ENCODE measurements at regions not wholly inside any gene's neighbourhood (a gene's known extent, or its start where the extent isn't known, plus 50 kb on each side); places are given as distances from the start of the nearest gene placed in this dataset.
A peak's percentile ranks its signal among the peaks of the same experiment; 100 is the strongest.
"Not testable (repeated sequence)": the region's sequence is repeated elsewhere in the genome, so short reads cannot be mapped to it uniquely, and the experiment has no call there.

DNA sequence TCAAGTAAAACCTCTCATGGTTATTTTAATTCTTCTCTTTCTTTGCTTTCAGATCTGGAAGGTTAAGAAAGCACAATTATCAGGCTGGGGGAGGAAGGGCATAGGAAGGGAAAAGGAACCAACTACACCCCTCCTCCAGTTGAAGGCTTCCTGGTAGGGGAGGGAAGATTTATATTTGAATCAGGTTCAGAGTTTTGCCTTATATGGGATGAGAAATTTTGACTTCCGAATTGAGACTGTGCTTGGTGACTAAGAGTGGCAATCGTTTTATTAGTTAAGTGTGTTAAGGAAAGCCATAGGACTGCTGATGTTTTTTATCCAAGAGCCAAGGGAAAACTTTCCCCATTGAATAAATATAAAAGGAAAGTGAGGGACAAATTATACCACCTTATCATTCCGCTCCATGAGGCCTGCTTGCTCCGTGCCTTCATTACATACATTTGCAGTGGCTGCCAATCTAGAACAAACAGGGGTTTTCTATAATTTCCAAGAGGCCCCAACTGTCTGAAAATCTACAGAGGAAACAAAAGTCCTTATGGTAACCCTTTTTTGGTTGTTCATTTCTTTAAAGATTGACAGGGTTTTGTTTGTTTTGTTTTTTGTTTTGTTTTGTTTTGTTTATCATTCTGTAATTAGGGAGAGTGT is 115.7 kb upstream of the EPB41L4A start:
- no peak for DNase-seq

DNA sequence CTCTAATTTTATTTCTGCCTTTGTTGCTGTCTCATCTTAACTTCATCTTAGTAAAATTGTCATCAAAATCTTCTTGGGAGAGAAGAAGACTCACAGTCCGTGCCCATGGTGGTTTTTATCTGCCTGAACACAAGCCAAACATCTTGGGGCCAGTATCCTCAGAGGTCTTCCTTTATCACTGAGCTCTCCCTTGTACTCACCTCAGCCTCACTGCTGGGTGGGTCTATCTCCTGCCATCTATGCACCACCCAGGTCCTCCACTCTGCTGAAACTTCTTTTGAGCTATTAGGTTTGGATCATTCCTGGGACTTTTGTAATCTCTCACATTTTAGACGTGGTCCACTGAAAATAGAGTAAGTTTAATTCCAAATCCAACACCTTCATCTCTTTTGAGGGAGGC is 116.3 kb upstream of the EPB41L4A start:
- no peak for DNase-seq

DNA sequence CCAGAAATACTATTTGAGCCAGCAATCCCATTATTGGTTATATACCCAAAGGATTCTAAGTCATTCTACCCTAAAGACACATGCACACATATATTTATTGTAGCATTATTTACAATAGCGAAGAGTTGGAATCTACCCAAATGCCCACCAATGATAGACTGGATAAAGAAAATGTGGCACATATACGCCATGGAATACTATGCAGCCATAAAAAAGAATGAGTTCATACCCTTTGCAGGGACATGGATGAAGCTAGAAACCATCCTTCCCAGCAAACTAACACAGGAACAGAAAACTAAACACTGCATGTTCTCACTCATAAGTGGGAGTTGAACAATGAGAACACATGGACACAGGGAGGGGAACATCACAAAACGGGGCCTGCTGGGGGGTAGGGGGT is 125.5 kb upstream of the EPB41L4A start:
- not testable (repeated sequence) for DNase-seq

DNA sequence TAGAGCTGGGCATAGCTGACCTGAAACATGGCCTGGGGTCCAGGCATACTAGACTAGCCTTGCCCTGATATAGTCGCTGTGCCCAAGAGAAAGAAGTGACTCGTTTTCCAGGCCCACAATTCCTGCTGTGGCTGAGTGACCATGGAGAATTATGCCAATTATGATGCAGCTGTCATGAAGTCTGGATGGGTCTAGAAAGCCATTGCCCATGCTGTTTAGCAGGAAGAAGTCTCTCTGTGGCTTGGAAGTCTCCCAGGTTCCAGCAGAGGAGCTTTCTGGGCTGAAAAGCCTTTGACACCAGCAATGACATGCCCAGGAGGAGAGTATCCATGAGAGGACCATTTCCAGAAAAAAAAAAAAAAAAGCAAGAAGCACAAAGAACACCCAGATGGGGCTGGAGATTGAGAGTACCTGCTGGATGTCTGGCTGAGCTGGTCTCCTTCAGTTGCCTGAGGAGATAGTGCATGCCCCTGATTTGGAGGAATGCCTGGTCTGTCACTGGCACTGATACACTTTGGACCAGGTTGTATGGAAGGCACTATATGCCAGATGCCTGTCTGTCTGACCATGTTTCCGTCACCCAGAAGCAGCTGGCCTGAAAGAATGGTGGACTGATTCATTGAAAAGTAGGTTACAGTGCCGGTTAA is 128.0 kb upstream of the EPB41L4A start:
- peak; percentile 8 for DNase-seq

DNA sequence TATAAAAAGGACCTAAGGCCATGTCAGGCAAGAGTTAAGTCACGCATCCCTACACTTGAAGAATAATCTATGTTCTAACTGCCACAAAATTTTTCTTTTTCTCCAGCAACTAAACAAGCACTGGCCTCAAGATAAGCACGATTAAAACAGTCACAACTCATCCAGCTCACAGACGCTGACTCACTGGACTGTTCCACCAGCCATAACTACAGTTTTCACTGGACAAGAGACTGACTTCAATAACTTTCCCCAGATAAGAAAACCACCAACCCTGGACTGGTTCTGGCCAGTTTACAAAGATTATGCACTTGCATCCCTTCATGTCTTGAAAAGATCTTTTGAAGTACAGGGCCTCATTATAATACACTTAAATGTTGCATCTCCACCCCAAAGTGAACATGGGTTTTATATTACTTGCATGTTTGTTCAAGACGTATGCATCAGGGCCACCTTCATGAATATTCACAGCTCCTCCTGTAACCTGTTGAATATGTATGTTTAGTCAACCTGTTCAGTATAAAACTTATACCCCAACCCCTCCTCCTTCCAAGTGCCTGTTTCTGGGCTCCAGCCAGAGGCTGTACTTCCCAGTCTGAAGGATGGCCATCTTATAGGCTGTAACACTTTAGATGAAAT is 129.3 kb upstream of the EPB41L4A start:
- DNase-seq: no peak

DNA sequence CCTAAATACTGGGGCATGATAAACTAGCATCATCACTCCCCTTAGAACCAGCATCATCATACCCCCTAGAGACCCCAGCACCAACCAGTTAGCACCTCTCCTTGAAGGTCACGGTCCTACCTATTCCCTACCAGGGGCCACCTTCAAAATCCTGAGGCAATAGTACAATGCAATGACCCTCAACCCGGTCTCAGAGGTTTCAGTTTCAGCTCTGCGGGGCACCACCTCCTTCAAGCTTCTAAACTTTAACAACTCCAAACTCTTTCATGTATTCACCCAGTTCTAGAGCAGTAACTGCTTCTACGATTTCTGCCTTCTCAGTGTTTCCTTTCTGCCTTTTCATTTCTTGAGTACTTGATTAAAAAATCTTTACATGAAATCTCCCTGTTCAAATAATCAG is 130.1 kb upstream of the EPB41L4A start:
- DNase-seq: no peak

DNA sequence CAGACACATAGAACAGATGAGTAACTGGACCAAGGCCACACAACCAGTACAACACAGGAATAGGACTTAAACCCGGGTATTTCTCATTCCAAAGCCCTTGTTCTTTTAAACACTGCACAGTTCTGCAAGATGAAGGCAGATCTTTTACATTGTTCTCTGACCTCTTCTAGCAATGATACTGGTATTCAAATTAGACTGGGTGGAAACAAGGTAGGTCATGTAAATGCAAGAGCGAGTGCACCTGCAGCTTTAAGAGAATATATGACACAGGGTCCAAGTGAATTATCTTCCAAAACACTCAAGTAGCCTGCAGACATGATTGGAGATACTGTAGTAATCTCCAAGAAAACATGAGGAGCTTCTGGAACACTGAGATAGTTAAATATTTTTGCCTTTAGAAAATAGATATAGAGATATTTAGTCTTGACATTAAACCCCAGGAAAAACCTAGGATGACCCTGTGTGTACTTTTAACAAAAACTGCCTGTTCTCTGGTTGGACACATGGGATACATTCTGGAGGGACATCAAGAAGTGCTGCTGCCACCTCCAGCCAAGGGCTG is 130.6 kb upstream of the EPB41L4A start:
- no peak for DNase-seq

DNA sequence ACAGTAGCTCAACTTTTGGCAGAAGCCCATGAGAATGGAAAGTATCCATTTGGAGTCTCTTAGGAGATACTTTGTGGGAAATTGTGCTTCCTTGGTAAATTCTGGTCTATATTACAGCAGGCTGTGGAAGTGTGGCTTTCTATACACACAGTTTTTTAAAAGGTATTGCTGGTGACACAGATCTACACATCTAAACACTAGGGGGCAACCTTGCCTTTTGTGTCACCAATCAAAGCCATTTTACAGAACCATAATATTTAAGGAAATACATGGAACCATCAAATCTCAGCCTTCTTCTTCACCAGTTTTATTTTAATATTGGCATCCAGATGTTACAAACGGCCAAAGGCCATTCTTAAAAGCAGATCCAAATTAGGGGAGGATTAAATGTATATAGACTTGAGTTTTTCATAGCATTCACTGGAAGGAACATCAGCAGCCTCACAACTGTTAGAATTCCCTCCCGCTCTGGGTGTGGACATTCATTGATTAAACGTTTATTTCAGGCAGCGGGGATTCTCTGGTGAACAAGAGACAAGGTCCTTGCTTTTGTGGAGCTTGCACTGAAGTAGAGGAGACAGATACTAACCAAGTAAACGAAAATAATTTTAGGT is 132.4 kb upstream of the EPB41L4A start:
- peak; percentile 87 for DNase-seq

DNA sequence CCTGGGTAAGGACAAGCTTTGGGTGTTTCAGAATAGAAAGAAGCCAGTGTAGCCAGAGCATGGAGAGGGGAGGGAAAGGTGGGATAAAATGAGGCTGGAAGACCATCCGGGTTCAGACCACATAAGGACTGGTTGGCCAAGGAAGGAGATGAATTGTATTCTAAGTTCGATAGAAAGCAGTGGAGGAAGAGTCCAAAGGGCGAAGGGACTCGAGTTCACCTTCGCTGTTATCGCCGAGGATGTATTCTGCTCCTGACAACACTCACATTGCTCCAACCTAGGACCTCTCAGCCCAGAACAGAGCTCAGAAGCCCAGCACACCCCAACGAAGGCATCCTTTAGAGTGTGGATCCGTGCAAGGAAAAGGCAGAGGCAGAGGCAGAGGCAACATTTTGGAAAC is 133.1 kb upstream of the EPB41L4A start:
- no peak for DNase-seq

DNA sequence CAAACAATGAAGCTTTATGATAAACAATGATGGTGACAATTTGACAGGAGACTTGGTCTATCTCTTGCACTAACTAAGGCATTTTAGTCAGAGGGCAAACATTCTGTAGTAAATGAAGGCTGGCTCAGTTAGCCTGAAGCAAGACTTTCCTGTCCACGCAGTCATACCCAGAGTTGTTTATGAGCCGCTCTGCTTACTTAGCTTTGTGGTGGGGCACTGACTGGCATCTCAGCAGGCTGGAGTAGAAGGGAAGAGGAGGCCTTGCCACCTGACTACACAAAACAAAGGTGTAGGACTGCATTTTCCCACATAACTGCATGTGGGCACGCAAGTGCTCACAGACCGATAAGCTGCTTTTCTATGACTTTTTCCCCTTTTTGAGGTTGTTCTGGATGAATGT is 133.7 kb upstream of the EPB41L4A start:
- DNase-seq: no peak

DNA sequence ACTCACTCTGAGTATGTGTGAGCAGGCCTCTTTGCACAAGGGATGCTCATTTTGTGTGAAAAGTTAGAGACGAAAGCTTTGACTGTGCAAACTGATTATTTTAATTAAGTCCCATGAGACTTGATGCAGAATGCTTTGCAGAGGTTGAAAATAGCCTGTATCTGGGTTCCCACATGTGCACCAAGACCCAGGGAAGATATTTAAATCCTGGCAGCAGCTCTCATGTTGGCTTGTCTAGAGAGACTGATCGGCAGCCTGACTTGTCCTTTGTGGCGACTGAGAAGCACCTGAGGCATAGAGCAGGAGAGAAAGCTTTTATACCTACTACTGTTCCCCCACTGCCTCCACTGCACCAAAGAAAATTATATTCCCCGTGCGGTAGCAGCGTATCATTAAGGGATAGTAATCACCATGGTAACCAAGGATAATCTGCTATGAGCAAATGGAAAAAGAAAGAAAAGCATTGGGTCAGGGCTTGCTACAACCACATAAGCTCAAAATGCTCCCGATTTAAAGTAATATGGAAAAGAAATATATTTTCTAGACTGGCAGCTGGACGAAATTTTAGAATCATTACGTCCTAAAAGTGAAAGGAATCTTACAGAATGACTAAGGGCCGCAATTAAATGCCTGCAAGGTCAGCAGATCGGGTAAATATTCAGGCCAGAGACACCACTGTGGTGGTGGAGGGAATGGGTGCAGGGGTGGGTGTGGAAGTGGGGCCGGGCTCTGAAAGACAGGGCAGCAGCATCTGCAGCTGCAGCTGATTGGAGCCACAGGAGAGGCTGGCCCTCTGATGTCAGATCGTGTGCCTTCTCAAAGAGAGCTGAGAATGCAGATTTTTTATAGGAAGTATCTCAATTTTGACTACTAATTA is 135.3 kb upstream of the EPB41L4A start:
- peak; percentile 19 for DNase-seq

DNA sequence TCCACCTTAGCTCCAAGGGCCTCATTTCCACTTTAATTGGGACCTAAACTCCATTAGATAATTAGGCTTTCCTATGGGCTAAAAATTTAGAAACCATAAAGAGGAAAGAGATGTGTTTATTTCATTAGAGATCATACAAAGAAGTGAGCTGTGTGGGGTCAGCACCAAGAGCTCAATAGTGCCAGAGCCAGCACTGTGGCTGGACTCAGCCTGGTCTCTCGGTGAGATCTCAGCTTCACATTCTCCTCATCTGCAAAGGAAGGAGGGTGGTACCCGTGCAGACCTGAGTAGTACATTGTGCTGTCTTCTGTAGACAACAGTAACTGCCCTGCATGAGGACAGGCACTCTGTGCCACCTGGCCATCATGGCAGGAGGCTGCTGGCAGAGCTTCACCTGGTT is 136.1 kb upstream of the EPB41L4A start:
- no peak for DNase-seq

DNA sequence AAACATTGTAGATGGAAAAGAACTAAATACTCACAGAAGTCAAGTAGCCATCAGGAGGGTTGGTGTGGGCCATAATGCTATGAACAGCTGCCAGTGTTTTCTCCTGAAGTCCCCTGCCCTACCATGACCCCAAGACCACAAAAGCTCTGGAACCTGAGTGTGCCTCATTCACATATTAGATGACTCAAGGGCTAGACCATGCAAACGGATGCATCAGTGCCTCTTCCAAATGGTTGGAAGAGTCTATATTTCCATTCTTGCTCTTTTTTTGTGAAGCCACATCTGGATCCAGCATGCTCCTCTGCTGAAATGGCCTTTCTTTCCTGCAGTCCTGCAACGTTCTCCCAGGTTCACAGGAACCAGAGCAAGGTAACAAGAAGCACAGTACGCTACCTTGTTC is 136.6 kb upstream of the EPB41L4A start:
- DNase-seq: no peak

DNA sequence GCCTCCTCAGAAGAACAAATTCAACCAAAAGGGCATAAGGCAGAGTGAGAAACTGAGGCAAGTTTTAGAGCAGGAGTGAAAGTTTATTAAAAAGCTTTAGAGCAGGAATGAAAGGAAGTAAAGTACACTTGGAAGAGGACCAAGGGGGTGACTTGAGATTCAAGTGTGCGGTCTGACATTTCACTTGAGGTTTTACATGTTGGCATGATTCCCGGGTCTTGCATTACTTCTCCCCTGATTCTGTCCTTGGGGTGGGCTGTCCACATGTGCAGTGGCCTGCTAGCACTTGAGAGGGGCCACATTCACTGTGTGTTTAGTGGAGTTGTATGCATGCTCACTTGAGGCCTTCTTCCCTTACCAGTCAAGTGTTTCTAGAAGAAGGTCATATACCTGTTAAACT is 140.4 kb upstream of the EPB41L4A start:
- not testable (repeated sequence) for DNase-seq

DNA sequence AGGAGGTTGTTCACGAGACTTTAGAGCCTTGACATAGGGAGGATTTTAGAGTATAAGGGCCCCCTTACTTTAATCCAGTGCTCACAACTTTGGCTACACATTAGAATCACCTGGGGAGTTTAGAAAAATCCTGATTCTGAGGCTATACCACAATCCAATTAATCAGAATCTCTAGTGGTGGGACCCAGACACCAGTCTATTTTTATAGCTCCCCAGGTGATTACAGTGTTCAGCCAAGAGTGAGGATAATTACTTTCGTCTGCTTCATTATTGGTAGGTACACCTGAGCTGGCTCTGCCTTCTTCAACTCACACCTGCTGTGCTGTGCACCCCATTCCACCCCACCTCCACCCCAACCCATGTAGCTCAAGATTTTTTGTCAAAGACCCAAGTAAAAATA is 141.3 kb upstream of the EPB41L4A start:
- DNase-seq: no peak

DNA sequence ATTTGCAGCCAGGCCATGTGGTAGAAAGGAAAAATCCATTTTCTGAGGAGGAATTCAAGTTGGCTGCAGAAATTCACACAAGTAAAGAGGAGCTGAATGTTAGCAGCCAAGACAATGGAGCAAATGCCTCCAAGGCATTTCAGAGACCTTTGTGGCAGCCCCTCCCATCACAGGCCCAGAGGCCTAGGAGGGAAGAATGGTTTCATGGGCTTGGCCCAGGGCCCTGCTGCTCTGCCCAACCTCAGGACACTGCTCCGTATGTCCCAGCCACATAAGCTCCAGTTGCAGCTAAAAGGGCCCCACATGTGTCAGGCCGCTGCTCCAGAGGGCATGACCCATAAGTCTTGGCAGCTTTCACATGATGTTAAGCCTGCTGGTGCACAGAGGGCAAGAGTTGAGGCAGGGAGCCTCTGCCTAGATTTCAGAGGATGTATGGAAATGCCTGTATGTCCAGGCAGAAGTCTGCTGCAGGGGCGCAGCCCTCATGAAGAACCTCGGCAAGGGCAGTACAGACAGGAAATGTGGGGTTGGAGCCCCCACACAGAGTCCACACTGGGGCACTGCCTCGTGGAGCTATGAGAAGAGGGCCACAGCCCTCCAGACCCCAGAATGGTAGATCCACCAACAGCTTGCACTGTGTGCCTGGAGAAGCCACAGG is 144.2 kb upstream of the EPB41L4A start:
- no peak for DNase-seq

DNA sequence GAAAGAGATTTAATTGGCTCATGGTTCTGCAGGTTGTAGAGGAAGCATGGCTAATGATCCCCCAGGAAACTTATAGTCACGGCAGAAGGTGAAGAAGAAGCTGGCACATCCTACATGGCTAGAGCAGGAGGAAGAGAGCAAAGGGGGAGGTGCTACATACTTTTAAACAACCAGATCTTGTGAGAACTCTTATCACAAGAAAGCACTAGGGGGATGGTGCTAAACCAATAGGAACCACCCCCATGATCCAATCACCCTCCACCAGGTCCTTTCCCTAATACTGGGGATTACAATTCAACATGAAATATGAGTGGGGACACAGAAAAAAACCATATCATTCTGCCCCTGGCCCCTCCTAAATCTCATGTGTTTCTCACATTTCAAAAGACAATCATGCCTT is 147.2 kb upstream of the EPB41L4A start:
- DNase-seq: no peak

DNA sequence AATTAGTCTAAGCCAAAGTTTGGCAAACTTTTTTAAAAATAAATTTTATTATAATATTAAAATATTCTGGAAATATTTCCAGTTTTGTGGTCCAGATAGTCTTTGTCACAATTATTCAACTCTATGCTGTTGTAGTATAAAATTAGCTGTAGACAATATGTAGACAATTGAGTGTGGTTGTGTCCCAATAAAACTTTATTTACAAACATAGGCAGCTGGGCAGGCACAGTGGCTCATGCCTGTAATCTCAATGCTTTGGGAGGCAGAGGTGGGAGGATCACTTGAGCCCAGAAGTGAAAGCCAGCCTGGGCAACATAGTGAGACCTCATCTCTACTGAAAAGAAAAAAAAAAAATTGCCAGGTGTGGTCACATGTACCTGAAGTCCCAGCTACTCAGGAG is 150.5 kb upstream of the EPB41L4A start:
- DNase-seq: no peak

DNA sequence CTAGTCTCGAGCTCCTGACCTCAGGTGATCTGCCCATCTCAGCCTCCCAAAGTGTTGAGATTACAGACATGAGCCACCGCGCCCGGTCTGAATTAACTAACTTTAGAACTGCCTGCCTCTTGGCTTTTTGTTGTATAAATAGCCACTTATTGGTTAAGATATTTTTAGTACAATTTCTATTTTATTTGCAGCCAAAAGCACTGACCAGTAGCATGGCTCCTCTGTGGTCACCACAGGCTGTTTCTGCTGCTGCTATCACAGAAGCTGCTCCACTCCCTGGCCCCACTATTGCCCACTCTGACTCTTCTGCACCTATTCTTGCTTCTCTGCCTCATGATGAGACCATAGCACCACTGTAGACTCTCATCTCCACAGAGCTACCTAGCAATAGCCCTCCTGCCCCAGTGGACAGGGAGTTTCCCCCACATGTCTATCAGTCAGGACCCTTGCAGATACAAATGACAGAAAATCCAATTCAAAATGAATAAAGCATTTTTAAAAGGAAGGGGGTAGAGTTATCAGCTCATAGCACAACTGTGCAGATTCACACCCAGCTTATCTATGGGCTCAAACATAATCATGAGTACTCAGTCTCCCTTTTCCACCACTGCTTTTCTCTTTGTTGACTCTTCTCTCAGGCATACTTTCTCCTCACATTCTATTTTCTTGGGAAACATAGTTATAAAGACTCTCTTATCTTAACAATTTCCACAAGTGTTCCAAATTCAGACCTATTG is 151.8 kb upstream of the EPB41L4A start:
- DNase-seq: no peak

DNA sequence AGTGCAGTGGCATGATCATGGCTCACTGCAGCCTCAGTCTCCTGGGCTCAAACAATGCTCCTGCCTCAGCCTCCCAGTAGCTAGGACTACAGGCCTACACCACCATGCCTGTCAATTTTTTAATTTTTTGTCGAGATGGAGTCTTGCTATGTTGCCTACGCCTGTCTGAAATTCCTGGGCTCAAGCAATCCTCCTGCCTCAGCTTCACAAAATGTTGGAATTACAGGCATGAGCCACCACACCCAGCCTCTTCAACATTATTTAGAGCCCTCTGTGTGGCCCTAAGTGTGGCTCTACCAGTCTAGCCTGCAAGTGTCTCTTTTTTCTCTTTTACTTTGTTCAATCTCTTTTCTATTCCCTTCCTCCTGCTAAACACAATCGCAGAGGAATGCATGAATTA is 154.4 kb upstream of the EPB41L4A start:
- DNase-seq: no peak

DNA sequence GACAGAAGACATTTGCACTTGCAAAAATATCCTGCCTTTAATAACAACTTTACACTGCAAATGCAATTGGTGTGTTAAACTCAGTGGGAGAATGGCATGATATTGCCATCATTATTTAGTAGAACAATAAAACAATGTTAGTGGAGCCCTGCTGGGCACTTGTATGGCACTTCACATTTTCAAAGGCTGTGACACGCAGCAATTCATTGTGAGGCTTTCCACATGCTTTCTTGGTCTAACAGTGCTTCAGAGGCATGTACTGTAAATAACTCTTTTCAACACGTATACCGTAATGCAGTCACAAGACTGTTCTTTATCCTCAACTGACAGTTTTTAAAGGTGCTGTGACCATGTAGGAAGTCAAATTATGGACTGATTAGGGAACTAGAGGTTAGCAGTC is 155.5 kb upstream of the EPB41L4A start:
- DNase-seq: peak; percentile 16
